Right lobe of liver (tissue), 6 donors: ENCODE measurements at regions not wholly inside any gene's neighbourhood (a gene's known extent, or its start where the extent isn't known, plus 50 kb on each side); places are given as distances from the start of the nearest gene placed in this dataset.

Experiments
- ATAC-seq, 4 donors: fragments of 200-7000 bp; cut with Tn5 transposase; one replicate each; pipeline ENCODE4 v1.9.1; 2020; ENCODE audit warnings: mild to moderate bottlenecking in 4 of 4, moderate library complexity in 4 of 4
- DNase-seq, 3 donors: peaks; one replicate each; pipeline ENCODE4 v3.0.0-alpha.2; 2020
- H3K27ac ChIP-seq, 3 donors: fragments of 200-600 bp; one replicate each; pipeline ENCODE4 v1.8.0; 2022
- H3K27me3 ChIP-seq, 2 donors: fragments of 200-600 bp; one replicate each; pipeline ENCODE4 v1.8.0; 2022
- H3K36me3 ChIP-seq, 4 donors: fragments of 200-600 bp; sonication (generic) in 1 of 4; one replicate each; pipeline versions ENCODE4 v1.5.1 to v1.8.0; 2017 to 2022; ENCODE audit warnings: control low read depth in 1 of 4
- H3K4me1 ChIP-seq, 4 donors: fragments of 200-600 bp; sonication (generic) in 1 of 4; one replicate each; pipeline versions ENCODE4 v1.5.1 to v1.8.0; 2017 to 2022; ENCODE audit warnings: control low read depth in 1 of 4
- H3K4me3 ChIP-seq, 3 donors: fragments of 200-600 bp; one replicate each; pipeline ENCODE4 v1.8.0; 2022
- H3K9me3 ChIP-seq, 4 donors: fragments of 200-600 bp; sonication (generic) in 1 of 4; one replicate each; pipeline versions ENCODE4 v1.5.1 to v1.8.0; 2017 to 2022; ENCODE audit warnings: control low read depth in 1 of 4
- POLR2A ChIP-seq: fragments of 450-650 bp; IDR thresholded peaks from one replicate; pipeline ENCODE4 v1.6.1; 2017; ENCODE audit warnings: antibody characterized with exemption, mild to moderate bottlenecking
- WGBS: methylation state at CpG from one replicate; pipeline ENCODE4 v1.1.6; 2018; ENCODE audit warnings: low coverage, low lambda C conversion rate; ENCODE audit not compliant: insufficient coverage; ENCODE audit errors: missing lambda C conversion rate; 5-methylcytosine and 5-hydroxymethylcytosine counted together
- intact Hi-C, 2 donors: fragments of 100-400 bp; cut with DNase I; formaldehyde crosslinking; loops; one replicate each; pipeline versions ENCODE4 v1.11.2 to v1.14.1; 2022
- TF ChIP-seq, protein P1 (sequence below), 4 donors: fragments of 200-600 bp in 3 of 4; fragments of 450-650 bp in 1 of 4; IDR thresholded peaks; one replicate each; pipeline versions ENCODE4 v1.5.1 to v1.8.0; 2016 to 2022; ENCODE audit warnings: antibody characterized with exemption in 4 of 4, mild to moderate bottlenecking in 2 of 4
- donor health status: DM: no; HTN: yes; CAD: no.
- donor health status: DM: no; HTN: no; CAD: no.
- donor health status: DM: no; HTN: no; CAD: no.
- donor health status: DM: no; HTN: yes; CAD: no.
- donor health status: DM: no; HTN: yes; CAD: no.

GRCh38 chr9:1707291-1707690 lies 307.9 kb upstream of the SMARCA2 start:
- WGBS = 22% methylated on average over 1 of the region's 1 CpG

DNA sequence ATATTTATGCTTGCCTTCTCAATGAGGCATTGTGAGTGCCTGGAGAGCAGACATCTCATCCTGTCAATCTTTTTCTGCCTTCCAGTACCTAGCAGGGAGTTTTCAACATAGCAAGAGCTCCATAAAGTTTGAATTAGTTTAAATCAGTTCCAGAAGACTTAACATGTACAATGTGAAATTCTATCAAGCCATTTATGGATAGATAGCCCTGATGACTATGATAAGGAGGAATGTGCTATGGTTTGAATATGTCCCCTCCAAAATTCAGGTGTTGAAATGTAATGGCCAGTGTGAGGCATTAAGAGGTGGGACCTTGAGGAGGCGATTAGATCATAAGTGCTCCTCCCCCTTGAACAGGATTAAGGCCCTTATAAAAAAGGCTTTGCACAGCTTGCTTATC lies 306.9 kb upstream of the SMARCA2 start:
- intact Hi-C loops = no loop called here
- H3K9me3 ChIP-seq = no peaks in the 10 kb centered on the region
- no peaks in the 10 kb centered on the region for H3K36me3 ChIP-seq
- H3K27ac ChIP-seq = no peak overlapping the region
- H3K4me3 ChIP-seq = no peak overlapping the region
- TF ChIP-seq, protein P1, sequence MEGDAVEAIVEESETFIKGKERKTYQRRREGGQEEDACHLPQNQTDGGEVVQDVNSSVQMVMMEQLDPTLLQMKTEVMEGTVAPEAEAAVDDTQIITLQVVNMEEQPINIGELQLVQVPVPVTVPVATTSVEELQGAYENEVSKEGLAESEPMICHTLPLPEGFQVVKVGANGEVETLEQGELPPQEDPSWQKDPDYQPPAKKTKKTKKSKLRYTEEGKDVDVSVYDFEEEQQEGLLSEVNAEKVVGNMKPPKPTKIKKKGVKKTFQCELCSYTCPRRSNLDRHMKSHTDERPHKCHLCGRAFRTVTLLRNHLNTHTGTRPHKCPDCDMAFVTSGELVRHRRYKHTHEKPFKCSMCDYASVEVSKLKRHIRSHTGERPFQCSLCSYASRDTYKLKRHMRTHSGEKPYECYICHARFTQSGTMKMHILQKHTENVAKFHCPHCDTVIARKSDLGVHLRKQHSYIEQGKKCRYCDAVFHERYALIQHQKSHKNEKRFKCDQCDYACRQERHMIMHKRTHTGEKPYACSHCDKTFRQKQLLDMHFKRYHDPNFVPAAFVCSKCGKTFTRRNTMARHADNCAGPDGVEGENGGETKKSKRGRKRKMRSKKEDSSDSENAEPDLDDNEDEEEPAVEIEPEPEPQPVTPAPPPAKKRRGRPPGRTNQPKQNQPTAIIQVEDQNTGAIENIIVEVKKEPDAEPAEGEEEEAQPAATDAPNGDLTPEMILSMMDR (IDR thresholded peaks at IDR 0.05) = no peak
- TF ChIP-seq POLR2A = no peak
- no peaks in the 10 kb centered on the region for H3K27me3 ChIP-seq
- ATAC-seq (no peak), DNase-seq (no peak)
- no peaks in the 10 kb centered on the region for H3K4me1 ChIP-seq
- WGBS = 100% methylated on average over 1 of the region's 1 CpG

More at GRCh38 chr9:1707291-1707690, 307.9 kb upstream of the SMARCA2 start:
- no peaks in the 10 kb centered on the region for H3K9me3 ChIP-seq
- H3K27ac ChIP-seq = no peak overlapping the region
- TF ChIP-seq, protein P1 (IDR thresholded peaks at IDR 0.05) = no peak
- TF ChIP-seq POLR2A = no peak
- intact Hi-C loops = no loop called here
- no peaks in the 10 kb centered on the region for H3K4me1 ChIP-seq
- no peaks in the 10 kb centered on the region for H3K36me3 ChIP-seq
- ATAC-seq (no peak), DNase-seq (no peak)
- no peaks in the 10 kb centered on the region for H3K27me3 ChIP-seq
- H3K4me3 ChIP-seq = no peak overlapping the region

DNA sequence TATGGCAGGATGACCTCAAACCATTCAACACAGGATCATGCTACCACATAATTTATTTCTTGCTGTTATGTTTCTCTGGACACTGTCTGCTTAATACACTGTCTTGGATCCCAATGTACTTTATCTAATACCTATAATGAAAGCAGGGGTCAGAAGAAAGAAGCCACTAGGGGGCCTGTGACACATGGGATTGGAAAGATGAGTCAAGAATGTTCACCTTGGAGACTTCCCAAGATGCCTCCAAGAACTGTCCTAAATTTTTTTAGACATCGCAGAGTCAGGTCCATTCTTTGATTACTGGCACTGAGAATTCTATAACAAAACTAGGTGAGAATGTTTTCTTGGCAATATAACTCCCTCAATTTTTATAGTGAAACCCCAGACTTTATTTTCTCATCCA lies 305.8 kb upstream of the SMARCA2 start:
- DNase-seq (no peak), ATAC-seq (peak; percentile 37 to 63 (median 42))
- H3K4me3 ChIP-seq = no peak overlapping the region

GRCh38 chr9:1712861-1713450 lies 302.2 kb upstream of the SMARCA2 start:
- Histone ChIP-seq H3K27ac (no peak overlapping the region), H3K9me3 (no peaks in the 10 kb centered on the region)
- WGBS = 58% methylated on average over 6 of the region's 6 CpGs

More for the DNA sequence above, 305.8 kb upstream of the SMARCA2 start:
- H3K27ac ChIP-seq = no peak overlapping the region
- no peaks in the 10 kb centered on the region for H3K9me3 ChIP-seq
- no peaks in the 10 kb centered on the region for H3K36me3 ChIP-seq
- no peak for TF ChIP-seq POLR2A
- TF ChIP-seq, protein P1 (IDR thresholded peaks at IDR 0.05) = peak; percentile 20 to 43 (median 34)
- no peaks in the 10 kb centered on the region for H3K27me3 ChIP-seq
- intact Hi-C loops = no loop called here
- 58% methylated on average over 1 of the region's 1 CpG for WGBS
- H3K4me1 ChIP-seq = no peaks in the 10 kb centered on the region

More at GRCh38 chr9:1712861-1713450, 302.2 kb upstream of the SMARCA2 start:
- no peaks in the 10 kb centered on the region for H3K36me3 ChIP-seq
- ATAC-seq (no peak), DNase-seq (no peak)
- intact Hi-C loops = no loop called here
- no peaks in the 10 kb centered on the region for H3K4me1 ChIP-seq
- no peak overlapping the region for H3K4me3 ChIP-seq
- no peaks in the 10 kb centered on the region for H3K27me3 ChIP-seq
- no peak for TF ChIP-seq POLR2A
- TF ChIP-seq, protein P1 (IDR thresholded peaks at IDR 0.05) = no peak
